Activated CD4-positive, alpha-beta T cell treated with anti-CD3 and anti-CD28 coated beads, Interleukin-10, Interleukin-2, amounts not matched to agents 100 ng/mL and 50 ng/mL, durations not matched to agents 16 hours and 8 hours (primary cell): ENCODE measurements at regions not wholly inside any gene's neighbourhood (a gene's known extent, or its start where the extent isn't known, plus 50 kb on each side); places are given as distances from the start of the nearest gene placed in this dataset.
A peak's percentile ranks its signal among the peaks of the same experiment; 100 is the strongest.

Source experiments
- DNase-seq: peaks from one replicate; pipeline ENCODE4 v3.0.0-alpha.2; 2020

DNA sequence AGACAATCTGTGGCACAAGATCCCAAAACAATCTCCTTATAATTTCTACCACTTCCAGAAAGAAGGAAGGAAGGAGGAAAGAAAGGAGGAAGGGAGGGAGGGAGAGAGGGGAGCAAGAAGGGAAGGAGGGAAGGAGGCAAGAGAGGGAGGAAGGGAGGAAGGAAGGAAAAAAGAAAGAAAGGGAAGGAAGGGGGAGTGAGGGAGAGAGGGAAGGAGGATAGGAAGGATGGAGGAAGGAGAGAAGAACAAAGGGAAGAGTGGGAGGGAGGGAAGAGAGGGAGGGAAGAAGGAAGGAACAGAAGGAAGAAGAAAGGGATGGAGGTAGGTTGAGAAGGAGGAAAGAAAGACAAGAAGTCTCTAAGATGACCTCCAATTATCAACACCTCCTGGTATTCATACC lies 185.5 kb upstream of the NFE2L3 start:
- DNase-seq: no peak

DNA sequence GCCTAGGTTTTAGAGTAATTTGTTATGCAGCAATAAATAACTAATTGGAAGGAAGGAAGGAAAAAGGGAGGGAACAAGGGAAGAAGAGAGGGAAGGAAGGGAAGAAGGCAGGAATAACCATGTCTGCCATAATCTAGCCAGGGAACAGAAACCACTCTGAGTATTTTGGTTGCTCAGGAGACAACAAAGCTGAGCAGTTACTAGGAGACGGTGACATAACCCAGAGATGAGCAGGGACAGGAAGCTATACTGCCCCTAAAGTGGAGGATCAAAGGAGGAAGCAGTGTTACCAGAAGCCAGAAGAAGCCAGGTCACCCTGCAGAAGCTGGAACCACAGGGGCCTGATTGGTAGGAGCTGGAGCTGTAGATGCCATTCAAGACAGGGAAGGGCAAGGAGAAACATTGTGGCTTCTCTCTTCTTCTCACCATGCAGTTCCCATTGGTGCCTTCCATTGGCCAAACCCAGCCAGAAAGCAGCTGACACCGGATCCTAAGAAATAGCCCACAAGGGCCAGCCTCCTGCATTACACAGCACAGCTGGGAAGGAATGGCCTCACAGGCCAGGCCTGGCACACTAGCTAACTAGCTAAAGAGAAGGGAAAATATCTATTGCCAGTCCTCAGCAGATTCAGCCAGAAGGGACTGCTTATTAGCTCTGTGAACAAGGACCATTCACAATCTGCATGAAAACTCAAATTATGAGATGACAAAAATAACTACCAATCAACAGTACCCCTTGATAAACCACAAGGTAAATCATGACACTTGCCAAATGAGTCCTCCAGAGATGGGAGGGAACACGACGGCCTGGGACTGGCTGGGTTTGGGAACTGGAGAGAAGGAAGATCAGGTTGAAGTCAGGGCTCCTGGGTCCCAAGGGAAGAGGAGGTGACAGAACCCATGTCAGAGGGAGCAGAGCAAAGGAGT lies 184.5 kb upstream of the NFE2L3 start:
- DNase-seq: peak; percentile 62

GRCh38 chr7:25968205-25968993 lies 183.6 kb upstream of the NFE2L3 start:
- DNase-seq: peak; percentile 95

DNA sequence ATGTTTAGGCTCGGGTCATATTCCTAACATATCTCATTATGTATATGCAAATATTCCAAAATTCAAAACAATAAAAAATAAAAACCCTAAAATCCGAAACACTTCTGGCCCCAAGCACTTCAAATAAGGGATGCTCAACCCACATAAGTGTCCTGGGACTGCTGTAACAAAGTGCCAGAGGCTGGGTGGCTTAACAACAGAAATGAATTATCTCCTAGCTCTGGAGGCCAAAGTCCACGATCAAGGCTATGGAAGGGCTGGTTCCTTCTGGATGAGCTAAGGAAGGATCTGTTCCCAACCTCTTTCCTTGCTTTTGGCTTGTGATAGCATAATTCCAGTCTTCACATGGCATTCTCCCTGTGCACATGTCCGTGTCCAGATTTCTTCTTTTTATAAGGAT lies 181.6 kb upstream of the NFE2L3 start:
- no peak for DNase-seq

DNA sequence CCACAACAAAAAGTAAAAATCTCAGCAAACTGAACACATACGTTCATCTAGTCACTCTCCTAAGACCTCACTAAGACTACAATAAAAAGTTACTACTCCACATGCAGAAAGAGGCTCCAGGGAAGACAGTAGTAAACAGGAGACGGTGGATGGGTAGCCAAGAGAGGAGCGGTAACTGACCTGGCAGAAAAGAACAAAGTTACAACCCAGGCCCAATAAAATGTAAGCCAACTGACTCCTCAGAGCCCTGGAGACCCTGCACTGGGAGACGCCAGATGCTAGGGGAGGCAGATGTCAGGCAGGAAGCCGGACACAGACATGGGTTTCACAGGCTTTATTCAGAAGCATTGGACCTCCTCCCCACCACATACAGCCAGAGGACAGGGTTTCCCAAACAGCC lies 181.1 kb upstream of the NFE2L3 start:
- no peak for DNase-seq

DNA sequence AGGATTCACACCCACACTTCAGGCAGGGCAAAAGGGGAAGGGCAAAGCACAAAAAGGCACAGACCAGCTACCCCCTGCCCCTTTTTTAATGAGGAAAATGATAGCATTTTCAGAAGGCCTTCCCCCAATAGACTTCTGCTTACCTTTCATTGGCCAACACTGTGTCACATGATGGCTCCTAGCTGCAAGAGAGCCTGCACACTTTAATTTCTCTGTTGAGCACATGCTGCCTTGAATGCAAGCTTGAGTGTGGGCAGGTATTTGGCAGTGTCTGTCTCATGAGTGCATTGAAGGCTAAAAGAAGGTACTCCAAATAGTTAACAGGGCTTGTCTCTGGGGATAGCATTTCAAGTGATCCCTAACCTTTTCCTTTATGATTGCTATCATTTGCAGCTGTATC lies 175.4 kb upstream of the NFE2L3 start:
- DNase-seq: no peak

DNA sequence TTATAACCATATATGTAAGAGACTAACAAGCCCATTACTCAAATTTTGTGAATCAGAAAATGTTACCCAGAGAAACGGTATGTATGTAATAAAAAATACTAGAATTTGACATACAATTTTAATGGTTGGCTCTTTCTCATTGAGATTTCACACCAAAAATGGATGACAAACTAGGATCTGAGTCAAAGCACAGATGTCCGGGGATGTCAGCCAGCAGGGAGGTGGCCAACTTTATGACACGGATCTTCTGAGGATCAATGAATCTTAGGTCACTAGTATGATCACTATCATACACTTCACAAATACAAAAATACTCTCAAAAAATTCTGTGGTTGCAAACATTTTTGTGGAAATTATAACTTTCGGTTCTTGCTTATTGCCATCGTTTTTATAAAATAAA lies 173.5 kb upstream of the NFE2L3 start:
- DNase-seq: no peak

DNA sequence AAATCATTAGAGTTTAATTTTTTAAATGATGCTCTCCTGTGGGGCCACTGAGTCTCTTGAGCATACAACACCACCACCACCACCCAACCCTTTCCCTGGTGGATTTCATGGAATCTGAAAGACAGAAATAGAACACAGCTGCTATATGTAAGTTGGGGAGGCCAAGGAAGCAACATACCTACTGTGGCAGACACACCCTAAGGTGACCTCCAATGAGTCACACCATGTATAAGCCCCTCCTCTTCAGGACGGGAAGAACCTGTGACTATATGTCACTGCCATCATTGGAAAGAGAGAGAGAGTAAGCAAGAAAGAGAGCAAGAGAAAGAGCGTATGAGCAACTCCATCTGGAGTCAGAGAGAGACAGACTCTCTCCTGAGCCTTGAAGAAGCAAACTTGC lies 172.4 kb upstream of the NFE2L3 start:
- DNase-seq: no peak

- no peak for DNase-seq
Measured at GRCh38 chr7:25982684-25983083, 169.3 kb upstream of the NFE2L3 start.

DNA sequence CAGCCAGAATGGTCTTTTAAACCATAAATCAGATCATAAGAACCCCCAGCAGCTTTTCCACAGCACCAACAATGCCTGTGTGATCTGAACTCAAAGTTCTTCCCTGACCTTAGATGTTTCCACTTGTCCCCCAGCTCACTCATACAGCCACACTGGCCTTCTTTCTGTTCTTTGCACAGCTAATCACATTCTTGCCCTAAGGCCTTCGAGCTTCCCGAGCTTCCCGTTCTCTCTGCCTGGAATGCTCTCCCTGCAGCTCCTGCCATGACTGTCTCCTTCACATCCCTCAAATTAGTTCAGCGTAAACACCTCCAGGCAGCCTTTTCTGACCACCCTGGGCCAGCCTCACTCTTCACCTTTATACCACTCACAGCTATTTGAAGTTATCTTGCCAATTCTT lies 166.8 kb upstream of the NFE2L3 start:
- DNase-seq: no peak

DNA sequence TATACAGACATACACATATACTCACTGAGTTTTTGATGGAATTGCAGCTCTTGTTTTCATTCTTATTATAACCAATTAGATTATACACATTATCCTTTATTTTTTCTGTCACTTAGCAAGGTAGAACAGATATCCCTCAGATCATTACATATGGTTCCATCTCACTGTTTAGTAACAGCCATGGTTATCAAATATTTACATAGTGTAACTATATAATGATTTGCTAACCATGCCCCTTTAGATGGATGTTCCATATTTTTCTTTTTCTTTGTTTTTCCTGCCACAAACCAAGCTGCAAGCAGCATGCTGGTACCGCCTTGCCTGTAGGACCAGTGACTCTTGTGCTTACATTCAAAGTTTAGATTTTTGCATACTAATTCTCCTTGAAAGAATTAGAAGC lies 163.4 kb upstream of the NFE2L3 start:
- no peak for DNase-seq

GRCh38 chr7:25989140-25989705 lies 162.8 kb upstream of the NFE2L3 start:
- DNase-seq: no peak

- DNase-seq: no peak
Measured at GRCh38 chr7:25994433-25994994, 157.5 kb upstream of the NFE2L3 start.

- no peak for DNase-seq
Measured at GRCh38 chr7:25995216-25995615, 156.8 kb upstream of the NFE2L3 start.

- DNase-seq: no peak
Measured at GRCh38 chr7:25996006-25996408, 156.0 kb upstream of the NFE2L3 start.

DNA sequence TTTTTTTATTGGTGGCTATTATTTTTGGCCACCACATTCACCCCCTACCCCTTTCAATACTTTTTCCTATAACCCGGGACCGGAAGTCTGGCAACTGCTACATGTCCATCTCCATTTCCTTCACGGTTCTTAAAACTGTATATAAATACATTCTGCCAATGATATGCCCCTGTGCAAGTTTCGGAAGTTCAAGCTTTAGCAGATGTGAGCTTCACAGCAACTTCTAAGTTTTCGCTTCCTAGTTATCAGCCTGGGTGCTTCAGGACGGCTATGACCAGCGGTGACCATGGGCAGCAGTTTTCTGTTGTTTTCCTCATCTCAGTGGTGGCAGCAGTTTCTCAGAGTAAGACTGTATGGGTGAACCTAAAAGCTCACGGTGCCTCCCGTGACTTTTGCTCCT lies 153.5 kb upstream of the NFE2L3 start:
- no peak for DNase-seq

GRCh38 chr7:26000841-26001240 lies 151.2 kb upstream of the NFE2L3 start:
- no peak for DNase-seq

- no peak for DNase-seq
Measured at GRCh38 chr7:26001662-26002244, 150.2 kb upstream of the NFE2L3 start.

DNA sequence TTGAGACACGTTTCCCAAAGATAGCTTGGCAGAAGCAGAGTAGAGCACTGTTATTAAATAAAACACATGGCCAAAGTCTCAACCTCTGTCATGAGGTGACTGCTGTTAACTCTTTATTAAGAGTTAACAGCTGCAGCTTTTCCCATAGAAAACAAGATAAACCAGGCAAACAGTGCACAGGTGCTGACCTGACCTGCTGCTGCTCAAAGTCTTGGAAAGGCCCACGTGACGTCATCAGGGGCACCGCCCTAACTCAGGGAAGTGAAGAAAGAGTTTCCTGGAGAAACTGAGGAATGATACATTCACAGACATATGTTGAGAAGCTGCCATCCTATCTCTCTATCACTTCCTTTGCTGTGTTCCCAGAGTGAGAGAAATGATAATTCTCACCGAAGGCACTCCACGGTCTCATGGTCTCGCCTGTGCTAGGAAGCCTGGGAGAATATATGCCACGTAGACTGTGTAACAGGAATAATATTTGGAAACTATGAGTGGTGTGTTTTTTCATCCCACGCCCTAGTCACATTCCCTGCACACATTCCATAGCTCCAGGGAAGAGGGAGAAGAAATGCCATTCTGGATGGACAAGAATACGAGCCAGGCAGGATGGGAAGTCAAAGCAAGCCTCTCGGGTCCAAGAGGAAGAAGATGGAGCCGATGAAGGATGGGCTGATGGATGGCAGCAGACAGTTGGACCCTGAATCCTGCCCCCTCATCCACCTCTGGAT lies 146.2 kb upstream of the NFE2L3 start:
- no peak for DNase-seq

GRCh38 chr7:26006426-26006825 lies 145.6 kb upstream of the NFE2L3 start:
- DNase-seq: no peak

GRCh38 chr7:26007510-26007909 lies 144.5 kb upstream of the NFE2L3 start:
- DNase-seq: no peak

GRCh38 chr7:26008428-26008827 lies 143.6 kb upstream of the NFE2L3 start:
- DNase-seq: no peak
